GM19395 (cell line): ENCODE measurements at regions not wholly inside any gene's neighbourhood (a gene's known extent, or its start where the extent isn't known, plus 50 kb on each side); places are given as distances from the start of the nearest gene placed in this dataset.
A peak's percentile ranks its signal among the peaks of the same experiment; 100 is the strongest.
"Not testable (repeated sequence)": the region's sequence is repeated elsewhere in the genome, so short reads cannot be mapped to it uniquely, and the experiment has no call there.

ENCODE experiments used
- ATAC-seq: cut with Tn5 transposase; IDR thresholded peaks from one replicate; pipeline ENCODE4 v1.9.1; 2021; ENCODE audit warnings: mild to moderate bottlenecking, moderate library complexity; ENCODE audit not compliant: unreplicated experiment

- no peak for ATAC-seq
Measured at GRCh38 chrX:140087875-140088274, 122.6 kb upstream of the CXorf66 start.

GRCh38 chrX:140086691-140087090 lies 121.4 kb upstream of the CXorf66 start:
- ATAC-seq, result no peak

GRCh38 chrX:140074851-140075250 lies 109.5 kb upstream of the CXorf66 start:
- not testable (repeated sequence) for ATAC-seq

- ATAC-seq, result no peak
Measured at GRCh38 chrX:140071037-140071436, 105.7 kb upstream of the CXorf66 start.

GRCh38 chrX:140065961-140066662 lies 100.8 kb upstream of the CXorf66 start:
- ATAC-seq, result no peak

- ATAC-seq, result no peak
Measured at GRCh38 chrX:140064993-140065392, 99.7 kb upstream of the CXorf66 start.

- peak; percentile 99 for ATAC-seq
Measured at GRCh38 chrX:140057001-140057411, 91.7 kb upstream of the CXorf66 start.

GRCh38 chrX:140053846-140054245 lies 88.5 kb upstream of the CXorf66 start:
- ATAC-seq, result no peak

- no peak for ATAC-seq
Measured at GRCh38 chrX:140050906-140051305, 85.6 kb upstream of the CXorf66 start.

- ATAC-seq, result no peak
Measured at GRCh38 chrX:140040386-140040785, 75.1 kb upstream of the CXorf66 start.

GRCh38 chrX:140038842-140039241 lies 73.5 kb upstream of the CXorf66 start:
- ATAC-seq, result no peak

- no peak for ATAC-seq
Measured at GRCh38 chrX:140034916-140035315, 69.6 kb upstream of the CXorf66 start.

- ATAC-seq, result no peak
Measured at GRCh38 chrX:140022482-140022881, 57.2 kb upstream of the CXorf66 start.

GRCh38 chrX:140019134-140019533 lies 53.8 kb upstream of the CXorf66 start:
- ATAC-seq, result not testable (repeated sequence)
